Natural killer cell (primary cell): ENCODE measurements at regions not wholly inside any gene's neighbourhood (a gene's known extent, or its start where the extent isn't known, plus 50 kb on each side); places are given as distances from the start of the nearest gene placed in this dataset.
"Not testable (repeated sequence)": the region's sequence is repeated elsewhere in the genome, so short reads cannot be mapped to it uniquely, and the experiment has no call there.

Experiments
- ATAC-seq, 3 donors: fragments of 150-1000 bp in 2 of 3; fragments of 200-7000 bp in 1 of 3; cut with Tn5 transposase; 1 replicate in 1 of 3; 2 replicates in 2 of 3; pipeline ENCODE4 v1.10.0; 2021; ENCODE audit warnings: mild to moderate bottlenecking in 2 of 3, moderate library complexity in 2 of 3
- DNase-seq, 2 donors: peaks; one replicate each; pipeline versions ENCODE4 v3.0.0 to v3.0.0-alpha.2; 2013 to 2021; ENCODE audit warnings: mixed read lengths in 1 of 2
- H3K27ac ChIP-seq: one replicate; pipeline ENCODE4 v1.5.1; 2013; ENCODE audit warnings: mild to moderate bottlenecking, low read length
- H3K27me3 ChIP-seq: one replicate; pipeline ENCODE4 v1.6.1; 2013; ENCODE audit warnings: low read length; ENCODE audit not compliant: control insufficient read depth, insufficient read depth
- H3K36me3 ChIP-seq: one replicate; pipeline ENCODE4 v1.6.1; 2013; ENCODE audit warnings: low read length; ENCODE audit not compliant: control insufficient read depth, insufficient read depth
- H3K4me1 ChIP-seq: one replicate; pipeline ENCODE4 v1.6.1; 2013; ENCODE audit warnings: low read length; ENCODE audit not compliant: control insufficient read depth, insufficient read depth
- H3K4me3 ChIP-seq: one replicate; pipeline ENCODE4 v1.5.1; 2013; ENCODE audit warnings: low read length
- H3K9me3 ChIP-seq: one replicate; pipeline ENCODE4 v1.6.1; 2013; ENCODE audit warnings: low read length; ENCODE audit not compliant: control insufficient read depth, insufficient read depth
- H3K27ac Mint-ChIP-seq, 2 donors: one replicate each; pipeline ENCODE4 v1.8.0; 2022; ENCODE audit warnings: mild to moderate bottlenecking in 2 of 2, mixed read lengths in 2 of 2, moderate library complexity in 1 of 2
- H3K27me3 Mint-ChIP-seq, 2 donors: one replicate each; pipeline ENCODE4 v1.8.0; 2022; ENCODE audit warnings: low read depth in 2 of 2, mixed read lengths in 2 of 2
- H3K36me3 Mint-ChIP-seq: one replicate; pipeline ENCODE4 v1.8.0; 2022; ENCODE audit warnings: mixed read lengths
- H3K4me1 Mint-ChIP-seq, 2 donors: one replicate each; pipeline ENCODE4 v1.8.0; 2022; ENCODE audit warnings: mixed read lengths in 2 of 2
- H3K4me3 Mint-ChIP-seq: one replicate; pipeline ENCODE4 v1.8.0; 2022; ENCODE audit warnings: mild to moderate bottlenecking, moderate library complexity, mixed read lengths
- H3K9me3 Mint-ChIP-seq, 2 donors: one replicate each; pipeline ENCODE4 v1.8.0; 2022; ENCODE audit warnings: mixed read lengths in 2 of 2
- CTCF ChIP-seq: fragments of 200-600 bp; IDR thresholded peaks from one replicate; pipeline ENCODE4 v1.8.0; 2022; ENCODE audit warnings: antibody characterized with exemption
- WGBS: methylation state at CpG from one replicate; pipeline ENCODE4 v1.1.7; 2013; ENCODE audit warnings: missing lambda C conversion rate; ENCODE audit not compliant: insufficient coverage; 5-methylcytosine and 5-hydroxymethylcytosine counted together
- intact Hi-C: fragments of 100-400 bp; cut with micrococcal nuclease; formaldehyde crosslinking; loops from one replicate; pipeline ENCODE4 v1.14.2; 2022

GRCh38 chrX:131405497-131405896 lies 116.4 kb upstream of the IGSF1 start:
- Histone ChIP-seq H3K27me3 (no peaks in the 10 kb centered on the region), H3K27ac (no peak overlapping the region), H3K36me3 (no peaks in the 10 kb centered on the region), H3K4me3 (no peak overlapping the region), H3K4me1 (no peaks in the 10 kb centered on the region), H3K9me3 (no peaks in the 10 kb centered on the region)
- peaks cover 3 to 32% of the 10 kb centered on the region in 2 donors for H3K27me3 Mint-ChIP-seq
- H3K9me3 Mint-ChIP-seq = peaks cover 0 to 3% of the 10 kb centered on the region in 2 donors
- DNase-seq (no peak), ATAC-seq (no peak)
- no peaks in the 10 kb centered on the region for H3K36me3 Mint-ChIP-seq
- WGBS = 65% methylated on average over 4 of the region's 6 CpGs
- no peaks in the 10 kb centered on the region for H3K4me1 Mint-ChIP-seq
- no peak overlapping the region for H3K27ac Mint-ChIP-seq
- no peak for TF ChIP-seq CTCF
- no peak overlapping the region for H3K4me3 Mint-ChIP-seq
- intact Hi-C loops = no loop called here

GRCh38 chrX:131424895-131425294 lies 119.0 kb upstream of the OR13H1 start:
- no peaks in the 10 kb centered on the region for H3K9me3 Mint-ChIP-seq
- Histone ChIP-seq H3K4me1 (no peaks in the 10 kb centered on the region), H3K9me3 (no peaks in the 10 kb centered on the region), H3K4me3 (no peak overlapping the region), H3K27ac (no peak overlapping the region), H3K27me3 (no peaks in the 10 kb centered on the region), H3K36me3 (no peaks in the 10 kb centered on the region)
- no peak for ATAC-seq
- peaks cover 0 to 6% of the 10 kb centered on the region in 2 donors for H3K27me3 Mint-ChIP-seq
- H3K36me3 Mint-ChIP-seq = no peaks in the 10 kb centered on the region
- no peak for TF ChIP-seq CTCF
- DNase-seq = no peak
- H3K4me3 Mint-ChIP-seq = no peak overlapping the region
- WGBS = 78% methylated on average over 2 of the region's 2 CpGs
- no peak overlapping the region for H3K27ac Mint-ChIP-seq
- intact Hi-C loops = no loop called here
- H3K4me1 Mint-ChIP-seq = no peaks in the 10 kb centered on the region

GRCh38 chrX:131430465-131430864 lies 113.4 kb upstream of the OR13H1 start:
- H3K4me3 ChIP-seq, H3K36me3 Mint-ChIP-seq, H3K27ac ChIP-seq, H3K9me3 ChIP-seq, H3K27me3 ChIP-seq, DNase-seq, H3K4me1 Mint-ChIP-seq, ATAC-seq, H3K4me3 Mint-ChIP-seq, H3K4me1 ChIP-seq, H3K27me3 Mint-ChIP-seq, H3K36me3 ChIP-seq, H3K9me3 Mint-ChIP-seq, H3K27ac Mint-ChIP-seq, intact Hi-C loops: not testable (repeated sequence)
- no CpG with 5 or more reads among the region's 1 CpG for WGBS

- Mint-ChIP-seq H3K4me1 (no peaks in the 10 kb centered on the region), H3K4me3 (no peak overlapping the region), H3K9me3 (no peaks in the 10 kb centered on the region), H3K27me3 (peaks cover 0 to 3% of the 10 kb centered on the region in 2 donors), H3K27ac (no peak overlapping the region), H3K36me3 (no peaks in the 10 kb centered on the region)
- Histone ChIP-seq H3K4me1 (no peaks in the 10 kb centered on the region), H3K36me3 (no peaks in the 10 kb centered on the region), H3K4me3 (no peak overlapping the region), H3K27me3 (no peaks in the 10 kb centered on the region), H3K27ac (no peak overlapping the region), H3K9me3 (no peaks in the 10 kb centered on the region)
- ATAC-seq (no peak), DNase-seq (no peak)
- 88% methylated on average over 1 of the region's 2 CpGs for WGBS
- no peak for TF ChIP-seq CTCF
- intact Hi-C loops = no loop called here
Measured at GRCh38 chrX:131441033-131441432, 102.8 kb upstream of the OR13H1 start.
